ENCODE measurements at regions not wholly inside any gene's neighbourhood (a gene's known extent, or its start where the extent isn't known, plus 50 kb on each side); places are given as distances from the start of the nearest gene placed in this dataset.

DNA sequence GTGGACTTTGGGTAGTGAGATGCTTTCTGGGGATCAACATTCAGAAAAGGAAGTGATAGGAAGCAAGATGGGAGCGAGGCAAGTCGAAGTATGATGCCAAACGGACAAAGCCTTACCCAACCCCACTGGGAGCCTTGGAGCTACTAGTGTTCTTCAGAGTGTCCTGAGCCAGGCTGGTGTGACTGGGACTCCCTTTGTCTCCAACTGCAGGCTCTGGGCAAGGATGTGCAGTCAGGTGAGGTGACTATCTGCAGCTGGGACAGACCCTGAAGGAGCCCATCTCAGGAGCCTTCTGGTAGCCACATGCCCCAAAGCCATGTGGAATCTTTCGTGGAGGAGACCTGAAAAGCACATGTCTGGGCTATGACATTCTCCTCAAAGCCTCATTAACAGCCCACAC lies 360.6 kb downstream of the MTRR start:
- intact Hi-C loops (cut with DNase I, micrococcal nuclease) = no loop called here
- Histone ChIP-seq H3K9me3 (ENCODE audit: control insufficient read depth in 1 of 2, insufficient read depth in 1 of 2, low read length in 2 of 2) (no peaks in the 10 kb centered on the region), H3K4me3 (ENCODE audit: low read length) (no peak overlapping the region), H3K36me3 (ENCODE audit: insufficient read depth, low read length) (no peaks in the 10 kb centered on the region), H3K27me3 (ENCODE audit: control insufficient read depth in 1 of 2, insufficient read depth in 2 of 2, low read length in 2 of 2) (no peaks in the 10 kb centered on the region), H3K4me1 (ENCODE audit: insufficient read depth, low read length) (no peaks in the 10 kb centered on the region), H3K27ac (ENCODE audit: low read depth in 1 of 2, low read length in 2 of 2) (no peak overlapping the region)
- ChIA-PET POLR2A (no interaction called here), CTCF (no interaction called here)
- H3K9me3 Mint-ChIP-seq = peaks cover 2% of the 10 kb centered on the region
- H3K27ac Mint-ChIP-seq = no peak overlapping the region
- no peaks in the 10 kb centered on the region for H3K4me1 Mint-ChIP-seq (ENCODE audit: low read depth)
- no peak for DNase-seq
- no peak for ATAC-seq (ENCODE audit: poor library complexity)
- TF ChIP-seq, protein P1, sequence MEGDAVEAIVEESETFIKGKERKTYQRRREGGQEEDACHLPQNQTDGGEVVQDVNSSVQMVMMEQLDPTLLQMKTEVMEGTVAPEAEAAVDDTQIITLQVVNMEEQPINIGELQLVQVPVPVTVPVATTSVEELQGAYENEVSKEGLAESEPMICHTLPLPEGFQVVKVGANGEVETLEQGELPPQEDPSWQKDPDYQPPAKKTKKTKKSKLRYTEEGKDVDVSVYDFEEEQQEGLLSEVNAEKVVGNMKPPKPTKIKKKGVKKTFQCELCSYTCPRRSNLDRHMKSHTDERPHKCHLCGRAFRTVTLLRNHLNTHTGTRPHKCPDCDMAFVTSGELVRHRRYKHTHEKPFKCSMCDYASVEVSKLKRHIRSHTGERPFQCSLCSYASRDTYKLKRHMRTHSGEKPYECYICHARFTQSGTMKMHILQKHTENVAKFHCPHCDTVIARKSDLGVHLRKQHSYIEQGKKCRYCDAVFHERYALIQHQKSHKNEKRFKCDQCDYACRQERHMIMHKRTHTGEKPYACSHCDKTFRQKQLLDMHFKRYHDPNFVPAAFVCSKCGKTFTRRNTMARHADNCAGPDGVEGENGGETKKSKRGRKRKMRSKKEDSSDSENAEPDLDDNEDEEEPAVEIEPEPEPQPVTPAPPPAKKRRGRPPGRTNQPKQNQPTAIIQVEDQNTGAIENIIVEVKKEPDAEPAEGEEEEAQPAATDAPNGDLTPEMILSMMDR (IDR thresholded peaks at IDR 0.05) = no peak
- H3K27me3 Mint-ChIP-seq = no peaks in the 10 kb centered on the region
- H3K4me3 Mint-ChIP-seq = no peak overlapping the region
- no peaks in the 10 kb centered on the region for H3K36me3 Mint-ChIP-seq (ENCODE audit: low read depth)

- Histone ChIP-seq H3K4me1 (ENCODE audit: insufficient read depth, low read length) (no peaks in the 10 kb centered on the region), H3K9me3 (ENCODE audit: control insufficient read depth in 1 of 2, insufficient read depth in 1 of 2, low read length in 2 of 2) (no peaks in the 10 kb centered on the region), H3K4me3 (ENCODE audit: low read length) (no peak overlapping the region), H3K36me3 (ENCODE audit: insufficient read depth, low read length) (no peaks in the 10 kb centered on the region), H3K27ac (ENCODE audit: low read depth in 1 of 2, low read length in 2 of 2) (no peak overlapping the region), H3K27me3 (ENCODE audit: control insufficient read depth in 1 of 2, insufficient read depth in 2 of 2, low read length in 2 of 2) (no peaks in the 10 kb centered on the region)
- Mint-ChIP-seq H3K4me1 (ENCODE audit: low read depth) (no peaks in the 10 kb centered on the region), H3K4me3 (no peak overlapping the region), H3K27ac (no peak overlapping the region), H3K27me3 (no peaks in the 10 kb centered on the region), H3K36me3 (ENCODE audit: low read depth) (no peaks in the 10 kb centered on the region), H3K9me3 (peaks cover 7% of the 10 kb centered on the region)
- POLR2A ChIA-PET = no interaction called here
- TF ChIP-seq, protein P1 (IDR thresholded peaks at IDR 0.05) = no peak
- CTCF ChIA-PET = no interaction called here
- DNase-seq (no peak), ATAC-seq (ENCODE audit: poor library complexity) (no peak)
- intact Hi-C loops (cut with DNase I, micrococcal nuclease) = no loop called here
Observed at GRCh38 chr5:8230868-8231267, 361.9 kb downstream of the MTRR start.

GRCh38 chr5:8233479-8233878 lies 364.5 kb downstream of the MTRR start:
- ATAC-seq (ENCODE audit: poor library complexity) (no peak), DNase-seq (no peak)
- Mint-ChIP-seq H3K36me3 (ENCODE audit: low read depth) (no peaks in the 10 kb centered on the region), H3K4me3 (no peak overlapping the region), H3K9me3 (peaks cover 7% of the 10 kb centered on the region), H3K27ac (no peak overlapping the region), H3K27me3 (no peaks in the 10 kb centered on the region), H3K4me1 (ENCODE audit: low read depth) (no peaks in the 10 kb centered on the region)
- ChIA-PET CTCF (no interaction called here), POLR2A (no interaction called here)
- H3K4me3 ChIP-seq (ENCODE audit: low read length) = no peak overlapping the region
- no peaks in the 10 kb centered on the region for H3K27me3 ChIP-seq (ENCODE audit: control insufficient read depth in 1 of 2, insufficient read depth in 2 of 2, low read length in 2 of 2)
- intact Hi-C loops (cut with DNase I, micrococcal nuclease) = no loop called here
- no peaks in the 10 kb centered on the region for H3K4me1 ChIP-seq (ENCODE audit: insufficient read depth, low read length)
- H3K27ac ChIP-seq (ENCODE audit: low read depth in 1 of 2, low read length in 2 of 2) = no peak overlapping the region
- no peaks in the 10 kb centered on the region for H3K9me3 ChIP-seq (ENCODE audit: control insufficient read depth in 1 of 2, insufficient read depth in 1 of 2, low read length in 2 of 2)
- H3K36me3 ChIP-seq (ENCODE audit: insufficient read depth, low read length) = no peaks in the 10 kb centered on the region
- TF ChIP-seq, protein P1 (IDR thresholded peaks at IDR 0.05) = no peak
